SK-N-SH treated with all-trans-retinoic acid at 6 μM for 48 hours (cell line): ENCODE measurements at regions not wholly inside any gene's neighbourhood (a gene's known extent, or its start where the extent isn't known, plus 50 kb on each side); places are given as distances from the start of the nearest gene placed in this dataset.

Experiments used
- ATAC-seq: fragments of 200-7000 bp; cut with Tn5 transposase; 3 replicates; pipeline ENCODE4 v1.9.1; 2020; ENCODE audit warnings: mild to moderate bottlenecking, moderate library complexity
- ARNTL ChIP-seq: fragments of 450-650 bp; formaldehyde crosslinking; IDR thresholded peaks from 2 replicates; pipeline ENCODE4 v1.5.0; 2020; ENCODE audit warnings: low read depth, mild to moderate bottlenecking, moderate library complexity, borderline replicate concordance
- CSDC2 ChIP-seq: fragments of 250-450 bp; sonication (Bioruptor Pico); IDR thresholded peaks from 2 replicates; pipeline ENCODE4 v1.5.0; 2020; ENCODE audit warnings: mild to moderate bottlenecking, moderate library complexity
- ESRRG ChIP-seq: fragments of 250-450 bp; sonication (Bioruptor Pico); IDR thresholded peaks from 2 replicates; pipeline ENCODE4 v1.6.1; 2021; ENCODE audit warnings: mild to moderate bottlenecking
- GLIS3 ChIP-seq: fragments of 250-450 bp; sonication (Bioruptor Pico); IDR thresholded peaks from 2 replicates; pipeline ENCODE4 v1.5.0; 2020; ENCODE audit warnings: mild to moderate bottlenecking, moderate library complexity
- ISL1 ChIP-seq: fragments of 250-450 bp; sonication (Bioruptor Pico); IDR thresholded peaks from 2 replicates; pipeline ENCODE4 v2.1.2; 2022; ENCODE audit warnings: mild to moderate bottlenecking, moderate library complexity
- OSR1 ChIP-seq: fragments of 250-450 bp; sonication (Bioruptor Pico); IDR thresholded peaks from 2 replicates; pipeline ENCODE4 v1.8.0; 2022; ENCODE audit warnings: moderate library complexity, mild to moderate bottlenecking, inconsistent platforms
- PPARA ChIP-seq: fragments of 250-450 bp; sonication (Bioruptor Pico); IDR thresholded peaks from 2 replicates; pipeline ENCODE4 v1.5.0; 2020; ENCODE audit warnings: mild to moderate bottlenecking, borderline replicate concordance
- TCF4 ChIP-seq: fragments of 250-450 bp; sonication (Bioruptor Pico); IDR thresholded peaks from 2 replicates; pipeline ENCODE4 v1.8.0; 2021; ENCODE audit warnings: mild to moderate bottlenecking, moderate library complexity, borderline replicate concordance
- TOX ChIP-seq: fragments of 250-450 bp; sonication (Bioruptor Pico); IDR thresholded peaks from 2 replicates; pipeline ENCODE4 v1.8.0; 2021; ENCODE audit warnings: mild to moderate bottlenecking, moderate library complexity, borderline replicate concordance
- ZC3H10 ChIP-seq: fragments of 250-450 bp; sonication (Bioruptor Pico); IDR thresholded peaks from 2 replicates; pipeline ENCODE4 v1.5.1; 2021; ENCODE audit warnings: mild to moderate bottlenecking, moderate library complexity
- ZFP30 ChIP-seq: fragments of 450-650 bp; formaldehyde crosslinking; IDR thresholded peaks from 2 replicates; pipeline ENCODE4 v1.5.0; 2022; ENCODE audit warnings: mild to moderate bottlenecking, moderate library complexity
- ZNF565 ChIP-seq: fragments of 450-650 bp; formaldehyde crosslinking; conservative IDR thresholded peaks from 2 replicates; pipeline ENCODE4 v1.5.0; 2020; ENCODE audit warnings: low read depth, mild to moderate bottlenecking, moderate library complexity
- ZNF8 ChIP-seq: fragments of 450-650 bp; formaldehyde crosslinking; IDR thresholded peaks from 2 replicates; pipeline ENCODE4 v1.5.0; 2020; ENCODE audit warnings: mild to moderate bottlenecking, moderate library complexity
- TF ChIP-seq, protein P1 (sequence below): fragments of 250-450 bp; sonication (Bioruptor Pico); IDR thresholded peaks from 2 replicates; pipeline ENCODE4 v1.5.0; 2020; ENCODE audit warnings: mild to moderate bottlenecking, moderate library complexity
- TF ChIP-seq, protein P2 (sequence below): fragments of 250-450 bp; sonication (Bioruptor Pico); IDR thresholded peaks from 2 replicates; pipeline ENCODE4 v1.5.1; 2020; ENCODE audit warnings: low read depth, mild to moderate bottlenecking, moderate library complexity
- TF ChIP-seq, protein P3 (sequence below): fragments of 250-450 bp; sonication (Bioruptor Pico); IDR thresholded peaks from 2 replicates; pipeline ENCODE4 v1.8.0; 2020; ENCODE audit warnings: mild to moderate bottlenecking, moderate library complexity, borderline replicate concordance
- TF ChIP-seq, protein P4 (sequence below): fragments of 250-450 bp; sonication (Bioruptor Pico); IDR thresholded peaks from 2 replicates; pipeline ENCODE4 v1.8.0; 2021; ENCODE audit warnings: low read depth, mild to moderate bottlenecking, moderate library complexity, borderline replicate concordance

DNA sequence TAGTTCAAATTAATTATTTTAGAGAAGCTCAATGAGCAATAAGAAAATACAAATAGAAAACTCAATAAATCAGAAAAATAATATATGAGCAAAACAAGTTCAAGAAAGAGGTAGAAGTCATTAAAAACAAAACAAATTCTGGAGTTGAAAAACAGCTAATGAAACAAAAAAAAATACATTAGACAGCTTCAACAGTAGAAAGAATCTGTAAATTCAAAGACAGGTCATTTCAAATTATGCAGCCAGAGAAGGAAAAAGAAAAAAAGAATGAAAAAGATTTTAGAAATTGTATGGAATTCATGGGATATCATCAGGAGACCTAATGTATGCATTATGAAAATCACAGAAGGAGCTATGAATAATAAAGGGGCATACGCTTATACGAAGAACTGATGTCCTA lies 795.3 kb upstream of the ADGRB3 start:
- no peak for TF ChIP-seq ESRRG (CRISPR knock-in tag)
- TF ChIP-seq ZNF8 (CRISPR knock-in tag), result no peak
- TF ChIP-seq PPARA (CRISPR knock-in tag), result no peak
- TF ChIP-seq CSDC2, result no peak
- TF ChIP-seq, protein P1, sequence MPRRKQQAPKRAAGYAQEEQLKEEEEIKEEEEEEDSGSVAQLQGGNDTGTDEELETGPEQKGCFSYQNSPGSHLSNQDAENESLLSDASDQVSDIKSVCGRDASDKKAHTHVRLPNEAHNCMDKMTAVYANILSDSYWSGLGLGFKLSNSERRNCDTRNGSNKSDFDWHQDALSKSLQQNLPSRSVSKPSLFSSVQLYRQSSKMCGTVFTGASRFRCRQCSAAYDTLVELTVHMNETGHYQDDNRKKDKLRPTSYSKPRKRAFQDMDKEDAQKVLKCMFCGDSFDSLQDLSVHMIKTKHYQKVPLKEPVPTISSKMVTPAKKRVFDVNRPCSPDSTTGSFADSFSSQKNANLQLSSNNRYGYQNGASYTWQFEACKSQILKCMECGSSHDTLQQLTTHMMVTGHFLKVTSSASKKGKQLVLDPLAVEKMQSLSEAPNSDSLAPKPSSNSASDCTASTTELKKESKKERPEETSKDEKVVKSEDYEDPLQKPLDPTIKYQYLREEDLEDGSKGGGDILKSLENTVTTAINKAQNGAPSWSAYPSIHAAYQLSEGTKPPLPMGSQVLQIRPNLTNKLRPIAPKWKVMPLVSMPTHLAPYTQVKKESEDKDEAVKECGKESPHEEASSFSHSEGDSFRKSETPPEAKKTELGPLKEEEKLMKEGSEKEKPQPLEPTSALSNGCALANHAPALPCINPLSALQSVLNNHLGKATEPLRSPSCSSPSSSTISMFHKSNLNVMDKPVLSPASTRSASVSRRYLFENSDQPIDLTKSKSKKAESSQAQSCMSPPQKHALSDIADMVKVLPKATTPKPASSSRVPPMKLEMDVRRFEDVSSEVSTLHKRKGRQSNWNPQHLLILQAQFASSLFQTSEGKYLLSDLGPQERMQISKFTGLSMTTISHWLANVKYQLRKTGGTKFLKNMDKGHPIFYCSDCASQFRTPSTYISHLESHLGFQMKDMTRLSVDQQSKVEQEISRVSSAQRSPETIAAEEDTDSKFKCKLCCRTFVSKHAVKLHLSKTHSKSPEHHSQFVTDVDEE (CRISPR knock-in tag), result no peak
- TF ChIP-seq ZFP30, result no peak
- no peak for TF ChIP-seq GLIS3
- TF ChIP-seq ARNTL, result no peak
- no peak for TF ChIP-seq ZC3H10 (CRISPR knock-in tag)
- TF ChIP-seq, protein P2, sequence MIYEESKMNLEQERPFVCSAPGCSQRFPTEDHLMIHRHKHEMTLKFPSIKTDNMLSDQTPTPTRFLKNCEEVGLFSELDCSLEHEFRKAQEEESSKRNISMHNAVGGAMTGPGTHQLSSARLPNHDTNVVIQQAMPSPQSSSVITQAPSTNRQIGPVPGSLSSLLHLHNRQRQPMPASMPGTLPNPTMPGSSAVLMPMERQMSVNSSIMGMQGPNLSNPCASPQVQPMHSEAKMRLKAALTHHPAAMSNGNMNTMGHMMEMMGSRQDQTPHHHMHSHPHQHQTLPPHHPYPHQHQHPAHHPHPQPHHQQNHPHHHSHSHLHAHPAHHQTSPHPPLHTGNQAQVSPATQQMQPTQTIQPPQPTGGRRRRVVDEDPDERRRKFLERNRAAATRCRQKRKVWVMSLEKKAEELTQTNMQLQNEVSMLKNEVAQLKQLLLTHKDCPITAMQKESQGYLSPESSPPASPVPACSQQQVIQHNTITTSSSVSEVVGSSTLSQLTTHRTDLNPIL (CRISPR knock-in tag), result no peak
- TF ChIP-seq TOX, result no peak

DNA sequence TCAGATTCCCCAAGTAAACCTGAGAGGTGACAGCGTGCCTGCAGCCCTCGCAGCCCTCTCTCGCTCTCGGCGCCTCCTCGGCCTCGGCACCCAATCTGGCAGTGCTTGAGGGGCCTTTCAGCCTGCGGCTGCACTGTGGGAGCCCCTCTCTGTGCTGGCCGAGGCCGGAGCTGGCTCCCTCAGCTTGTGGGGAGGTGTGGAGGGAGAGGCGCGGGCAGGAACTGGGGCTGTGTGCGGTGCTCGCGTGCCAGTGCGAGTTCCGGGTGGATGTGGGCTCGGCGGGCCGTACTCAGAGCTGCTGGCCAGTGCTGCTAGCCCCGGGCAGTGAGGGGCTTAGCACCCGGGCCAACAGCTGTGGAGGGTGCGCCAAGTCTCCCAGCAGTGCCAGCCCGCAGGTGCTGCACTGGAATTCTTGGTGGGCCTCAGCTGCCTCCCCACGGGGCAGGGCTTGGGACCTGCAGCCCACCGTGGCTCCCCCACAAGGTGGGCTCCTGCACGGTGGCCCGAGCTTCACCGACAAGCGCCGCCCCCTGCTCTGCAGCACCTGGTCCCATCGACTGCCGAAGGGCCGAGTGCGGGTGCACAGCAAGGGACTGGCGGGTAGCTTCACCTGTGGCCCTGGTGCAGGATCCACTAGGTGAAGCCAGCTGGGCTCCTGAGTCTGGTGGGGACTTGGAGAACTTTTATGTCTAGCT lies 809.7 kb upstream of the ADGRB3 start:
- TF ChIP-seq, protein P2 (CRISPR knock-in tag), result no peak
- TF ChIP-seq TCF4 (CRISPR knock-in tag) (no peak), ZFP30 (no peak), ESRRG (CRISPR knock-in tag) (no peak), PPARA (CRISPR knock-in tag) (no peak), ZC3H10 (CRISPR knock-in tag) (no peak), OSR1 (CRISPR knock-in tag) (no peak), TOX (no peak), ISL1 (CRISPR knock-in tag) (no peak), ZNF565 (CRISPR knock-in tag) (no peak)
- TF ChIP-seq, protein P3, sequence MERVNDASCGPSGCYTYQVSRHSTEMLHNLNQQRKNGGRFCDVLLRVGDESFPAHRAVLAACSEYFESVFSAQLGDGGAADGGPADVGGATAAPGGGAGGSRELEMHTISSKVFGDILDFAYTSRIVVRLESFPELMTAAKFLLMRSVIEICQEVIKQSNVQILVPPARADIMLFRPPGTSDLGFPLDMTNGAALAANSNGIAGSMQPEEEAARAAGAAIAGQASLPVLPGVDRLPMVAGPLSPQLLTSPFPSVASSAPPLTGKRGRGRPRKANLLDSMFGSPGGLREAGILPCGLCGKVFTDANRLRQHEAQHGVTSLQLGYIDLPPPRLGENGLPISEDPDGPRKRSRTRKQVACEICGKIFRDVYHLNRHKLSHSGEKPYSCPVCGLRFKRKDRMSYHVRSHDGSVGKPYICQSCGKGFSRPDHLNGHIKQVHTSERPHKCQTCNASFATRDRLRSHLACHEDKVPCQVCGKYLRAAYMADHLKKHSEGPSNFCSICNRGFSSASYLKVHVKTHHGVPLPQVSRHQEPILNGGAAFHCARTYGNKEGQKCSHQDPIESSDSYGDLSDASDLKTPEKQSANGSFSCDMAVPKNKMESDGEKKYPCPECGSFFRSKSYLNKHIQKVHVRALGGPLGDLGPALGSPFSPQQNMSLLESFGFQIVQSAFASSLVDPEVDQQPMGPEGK, result no peak
- TF ChIP-seq, protein P1 (CRISPR knock-in tag), result no peak
- ATAC-seq, result no peak

More for the DNA sequence above, 795.3 kb upstream of the ADGRB3 start:
- no peak for ATAC-seq

DNA sequence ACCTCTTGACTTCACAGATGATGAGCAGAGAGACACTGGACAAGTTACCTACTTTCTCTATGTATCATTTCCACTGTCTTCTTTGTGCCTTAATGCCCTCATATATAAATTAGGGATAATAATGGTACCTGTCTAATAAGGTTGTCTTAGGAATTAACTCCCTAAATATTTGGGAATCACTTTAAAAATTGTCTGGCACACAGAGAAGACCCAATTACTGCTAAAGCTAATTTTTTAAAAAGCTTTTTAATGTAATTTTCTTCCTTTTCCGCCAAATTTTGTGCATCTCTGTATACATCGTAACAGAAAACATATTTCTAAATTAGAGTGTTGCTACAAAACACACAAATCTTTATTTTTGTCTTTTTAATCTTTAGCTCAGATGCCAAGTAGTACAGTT lies 816.8 kb upstream of the ADGRB3 start:
- no peak for ATAC-seq

More for the DNA sequence above, 816.8 kb upstream of the ADGRB3 start:
- TF ChIP-seq, protein P3, result no peak
- TF ChIP-seq ISL1 (CRISPR knock-in tag), result peak; percentile 50
- TF ChIP-seq, protein P4, sequence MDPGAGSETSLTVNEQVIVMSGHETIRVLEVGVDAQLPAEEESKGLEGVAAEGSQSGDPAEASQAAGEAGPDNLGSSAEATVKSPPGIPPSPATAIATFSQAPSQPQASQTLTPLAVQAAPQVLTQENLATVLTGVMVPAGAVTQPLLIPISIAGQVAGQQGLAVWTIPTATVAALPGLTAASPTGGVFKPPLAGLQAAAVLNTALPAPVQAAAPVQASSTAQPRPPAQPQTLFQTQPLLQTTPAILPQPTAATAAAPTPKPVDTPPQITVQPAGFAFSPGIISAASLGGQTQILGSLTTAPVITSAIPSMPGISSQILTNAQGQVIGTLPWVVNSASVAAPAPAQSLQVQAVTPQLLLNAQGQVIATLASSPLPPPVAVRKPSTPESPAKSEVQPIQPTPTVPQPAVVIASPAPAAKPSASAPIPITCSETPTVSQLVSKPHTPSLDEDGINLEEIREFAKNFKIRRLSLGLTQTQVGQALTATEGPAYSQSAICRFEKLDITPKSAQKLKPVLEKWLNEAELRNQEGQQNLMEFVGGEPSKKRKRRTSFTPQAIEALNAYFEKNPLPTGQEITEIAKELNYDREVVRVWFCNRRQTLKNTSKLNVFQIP, result no peak
- TF ChIP-seq TCF4 (CRISPR knock-in tag), result peak; percentile 42; the same call in 1 of the 2 replicates
- TF ChIP-seq ZNF565 (CRISPR knock-in tag), result no peak
- TF ChIP-seq ZC3H10 (CRISPR knock-in tag), result no peak
- no peak for TF ChIP-seq TOX
- TF ChIP-seq, protein P2 (CRISPR knock-in tag), result no peak
